IgD-negative memory B cell (primary cell): ENCODE measurements at regions not wholly inside any gene's neighbourhood (a gene's known extent, or its start where the extent isn't known, plus 50 kb on each side); places are given as distances from the start of the nearest gene placed in this dataset.

Experiments
- H3K27ac Mint-ChIP-seq, 3 donors: one replicate each; pipeline ENCODE4 v1.8.0; 2020 to 2022; ENCODE audit warnings: mild to moderate bottlenecking in 3 of 3, mixed read lengths in 3 of 3, moderate library complexity in 1 of 3
- H3K27me3 Mint-ChIP-seq: one replicate; pipeline ENCODE4 v1.8.0; 2021; ENCODE audit warnings: mixed read lengths
- H3K36me3 Mint-ChIP-seq: one replicate; pipeline ENCODE4 v1.8.0; 2020; ENCODE audit warnings: mild to moderate bottlenecking, mixed read lengths
- H3K4me1 Mint-ChIP-seq, 3 donors: one replicate each; pipeline ENCODE4 v1.8.0; 2020 to 2022; ENCODE audit warnings: mixed read lengths in 3 of 3, mild to moderate bottlenecking in 1 of 3
- H3K4me3 Mint-ChIP-seq, 4 donors: one replicate each; pipeline ENCODE4 v1.8.0; 2020 to 2022; ENCODE audit warnings: mild to moderate bottlenecking in 4 of 4, mixed read lengths in 4 of 4, moderate library complexity in 3 of 4
- H3K9me3 Mint-ChIP-seq, 3 donors: one replicate each; pipeline ENCODE4 v1.8.0; 2020 to 2021; ENCODE audit warnings: mixed read lengths in 3 of 3, mild to moderate bottlenecking in 1 of 3

- no peak overlapping the region for H3K4me3 Mint-ChIP-seq
- H3K4me1 Mint-ChIP-seq = no peaks in the 10 kb centered on the region
- H3K27ac Mint-ChIP-seq = no peak overlapping the region
- no peaks in the 10 kb centered on the region for H3K27me3 Mint-ChIP-seq
- H3K36me3 Mint-ChIP-seq = no peaks in the 10 kb centered on the region
- H3K9me3 Mint-ChIP-seq = peaks cover 3 to 25% (median 20%) of the 10 kb centered on the region in 3 donors
Observed at GRCh38 chr1:29722598-29722997, 486.3 kb downstream of the PTPRU start.

DNA sequence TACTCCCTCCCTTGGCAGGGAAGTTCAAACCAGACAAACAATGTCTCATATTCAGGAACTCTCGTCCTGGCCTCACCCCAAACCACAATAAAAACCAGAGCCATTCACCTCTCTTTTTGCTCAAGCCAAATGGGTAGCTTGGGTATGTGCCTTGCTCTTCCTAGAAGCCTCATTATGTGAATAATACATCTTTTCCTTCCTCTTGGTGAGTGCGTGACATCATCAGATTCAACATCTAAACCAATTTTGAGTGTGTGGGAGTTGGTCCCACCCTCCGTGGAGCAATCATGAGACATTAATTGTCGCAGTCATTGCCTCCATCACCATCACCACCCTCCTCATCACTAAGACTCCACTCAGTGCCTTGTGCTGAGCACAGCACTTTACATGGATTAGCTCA, 482.9 kb downstream of the PTPRU start:
- Mint-ChIP-seq H3K36me3 (no peaks in the 10 kb centered on the region), H3K9me3 (peaks cover 3 to 35% (median 29%) of the 10 kb centered on the region in 3 donors), H3K27ac (no peak overlapping the region), H3K27me3 (peaks cover 5% of the 10 kb centered on the region), H3K4me1 (no peaks in the 10 kb centered on the region), H3K4me3 (no peak overlapping the region)

DNA sequence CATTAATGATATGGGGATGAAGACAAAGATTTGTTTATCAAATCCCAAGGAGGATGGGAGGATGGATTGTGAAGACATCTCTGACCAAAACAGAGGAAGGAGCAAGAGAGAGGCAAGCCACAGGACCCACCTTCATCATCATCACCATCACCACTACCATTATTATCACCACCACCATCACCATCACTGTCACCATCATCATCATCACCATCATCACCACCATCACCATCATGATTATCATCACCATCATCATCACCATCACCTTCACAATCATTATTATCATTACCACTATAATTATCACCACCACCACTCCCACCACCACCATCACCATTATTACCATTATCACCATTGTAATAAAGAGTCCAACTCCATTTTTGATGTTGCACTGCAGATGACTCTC, 482.5 kb downstream of the PTPRU start:
- H3K27me3 Mint-ChIP-seq = peaks cover 7% of the 10 kb centered on the region
- H3K4me3 Mint-ChIP-seq = peak overlapping the region in 1 of 4 donors; percentile 3
- peaks cover 3 to 35% (median 27%) of the 10 kb centered on the region in 3 donors for H3K9me3 Mint-ChIP-seq
- H3K4me1 Mint-ChIP-seq = no peaks in the 10 kb centered on the region
- H3K27ac Mint-ChIP-seq = no peak overlapping the region
- no peaks in the 10 kb centered on the region for H3K36me3 Mint-ChIP-seq

DNA sequence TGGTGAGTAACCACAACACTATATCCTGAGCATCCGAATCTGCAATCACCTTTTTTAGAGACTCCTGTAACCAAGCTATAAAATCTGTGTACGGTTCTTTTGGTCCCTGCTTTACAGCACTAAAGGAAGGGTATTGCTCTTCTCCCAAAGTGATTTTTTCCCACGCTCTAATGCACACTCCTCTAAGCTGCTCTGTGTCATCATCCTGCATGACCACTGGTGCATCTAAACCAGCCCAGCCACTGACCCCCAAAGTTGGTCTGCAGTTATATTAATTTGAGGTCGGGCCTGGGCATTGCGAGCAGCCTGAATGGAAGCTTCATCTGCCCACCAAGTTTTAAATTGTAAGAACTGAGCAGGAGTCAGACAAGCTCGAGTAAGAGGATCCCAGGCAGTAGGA, 480.0 kb downstream of the PTPRU start:
- H3K4me3 Mint-ChIP-seq = no peak overlapping the region
- no peak overlapping the region for H3K27ac Mint-ChIP-seq
- H3K9me3 Mint-ChIP-seq = peaks cover 3 to 30% (median 26%) of the 10 kb centered on the region in 3 donors
- H3K36me3 Mint-ChIP-seq = no peaks in the 10 kb centered on the region
- H3K4me1 Mint-ChIP-seq = no peaks in the 10 kb centered on the region
- peaks cover 14% of the 10 kb centered on the region for H3K27me3 Mint-ChIP-seq

GRCh38 chr1:29713857-29714256, 477.5 kb downstream of the PTPRU start:
- Mint-ChIP-seq H3K9me3 (peaks cover 2 to 19% (median 11%) of the 10 kb centered on the region in 3 donors), H3K27me3 (peaks cover 14% of the 10 kb centered on the region), H3K27ac (no peak overlapping the region), H3K36me3 (no peaks in the 10 kb centered on the region), H3K4me1 (no peaks in the 10 kb centered on the region), H3K4me3 (no peak overlapping the region)

GRCh38 chr1:29712801-29713200, 476.5 kb downstream of the PTPRU start:
- no peaks in the 10 kb centered on the region for H3K36me3 Mint-ChIP-seq
- H3K4me1 Mint-ChIP-seq = no peaks in the 10 kb centered on the region
- no peak overlapping the region for H3K4me3 Mint-ChIP-seq
- no peak overlapping the region for H3K27ac Mint-ChIP-seq
- peaks cover 0 to 12% (median 9%) of the 10 kb centered on the region in 3 donors for H3K9me3 Mint-ChIP-seq
- H3K27me3 Mint-ChIP-seq = peaks cover 14% of the 10 kb centered on the region

GRCh38 chr1:29712284-29712651, 475.9 kb downstream of the PTPRU start:
- Mint-ChIP-seq H3K4me3 (no peak overlapping the region), H3K4me1 (no peaks in the 10 kb centered on the region), H3K27ac (no peak overlapping the region), H3K27me3 (peaks cover 14% of the 10 kb centered on the region), H3K36me3 (no peaks in the 10 kb centered on the region), H3K9me3 (peaks cover 0 to 9% (median 7%) of the 10 kb centered on the region in 3 donors)

GRCh38 chr1:29711582-29712283, 475.4 kb downstream of the PTPRU start:
- peaks cover 15% of the 10 kb centered on the region for H3K27me3 Mint-ChIP-seq
- no peak overlapping the region for H3K27ac Mint-ChIP-seq

GRCh38 chr1:29709704-29710280, 473.5 kb downstream of the PTPRU start:
- Mint-ChIP-seq H3K4me3 (no peak overlapping the region), H3K4me1 (no peaks in the 10 kb centered on the region), H3K27ac (peak overlapping the region in 1 of 3 donors; percentile 67), H3K36me3 (no peaks in the 10 kb centered on the region), H3K9me3 (no peaks in the 10 kb centered on the region), H3K27me3 (peaks cover 25% of the 10 kb centered on the region)

More at GRCh38 chr1:29711582-29712283, 475.4 kb downstream of the PTPRU start:
- H3K36me3 Mint-ChIP-seq = no peaks in the 10 kb centered on the region
- H3K9me3 Mint-ChIP-seq = peaks cover 0 to 6% (median 2%) of the 10 kb centered on the region in 3 donors
- H3K4me3 Mint-ChIP-seq = no peak overlapping the region
- H3K4me1 Mint-ChIP-seq = no peaks in the 10 kb centered on the region

GRCh38 chr1:29708796-29709703, 472.7 kb downstream of the PTPRU start:
- Mint-ChIP-seq H3K4me3 (no peak overlapping the region), H3K27ac (peak overlapping the region in 1 of 3 donors; percentile 67), H3K36me3 (no peaks in the 10 kb centered on the region), H3K4me1 (no peaks in the 10 kb centered on the region), H3K9me3 (no peaks in the 10 kb centered on the region), H3K27me3 (peaks cover 24% of the 10 kb centered on the region)

DNA sequence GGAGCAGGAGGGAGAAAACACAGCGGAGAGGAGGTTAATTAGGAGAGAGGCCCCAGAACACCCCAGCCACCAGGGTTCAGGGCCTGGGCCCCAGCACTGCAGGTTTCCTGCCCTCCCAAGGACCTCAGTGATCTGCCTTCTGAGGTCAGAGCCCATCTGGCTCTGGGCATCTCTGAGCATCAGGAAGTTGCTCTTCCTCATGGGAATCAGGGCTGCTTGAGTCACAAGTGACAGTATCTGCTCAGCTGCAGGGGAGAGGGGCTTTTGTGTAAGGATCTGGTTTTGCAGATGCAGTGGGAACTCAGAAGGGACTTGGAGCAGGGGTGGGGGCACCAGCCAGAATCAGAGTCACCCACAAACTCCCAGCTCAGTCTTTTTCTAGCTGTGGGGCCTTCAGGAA, 472.1 kb downstream of the PTPRU start:
- no peaks in the 10 kb centered on the region for H3K4me1 Mint-ChIP-seq
- no peak overlapping the region for H3K4me3 Mint-ChIP-seq
- no peak overlapping the region for H3K27ac Mint-ChIP-seq
- H3K36me3 Mint-ChIP-seq = no peaks in the 10 kb centered on the region
- no peaks in the 10 kb centered on the region for H3K9me3 Mint-ChIP-seq
- peaks cover 23% of the 10 kb centered on the region for H3K27me3 Mint-ChIP-seq

DNA sequence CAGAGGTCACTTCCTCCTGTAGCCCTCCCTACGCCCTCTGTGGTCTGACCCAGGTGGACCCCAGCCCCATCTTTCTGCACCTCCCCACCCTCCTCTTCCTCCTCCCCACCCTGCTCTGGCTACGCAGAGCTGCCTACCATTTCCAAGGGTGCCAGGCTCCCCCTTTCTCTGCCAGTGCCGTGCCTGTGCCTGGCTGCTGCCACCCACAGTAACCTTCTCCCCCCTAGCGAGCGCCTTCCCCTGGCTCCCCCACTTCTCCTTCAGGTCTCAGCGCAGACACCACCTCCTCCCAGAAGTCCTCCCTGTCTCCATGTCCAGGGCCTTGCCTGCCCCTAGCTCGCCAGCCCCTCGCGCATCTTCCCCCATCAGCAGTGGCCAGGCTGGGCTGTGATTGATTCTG, 471.5 kb downstream of the PTPRU start:
- no peak overlapping the region for H3K27ac Mint-ChIP-seq
- H3K27me3 Mint-ChIP-seq = peaks cover 21% of the 10 kb centered on the region
- H3K4me1 Mint-ChIP-seq = no peaks in the 10 kb centered on the region
- no peaks in the 10 kb centered on the region for H3K36me3 Mint-ChIP-seq
- H3K9me3 Mint-ChIP-seq = no peaks in the 10 kb centered on the region
- peak overlapping the region in 1 of 4 donors; percentile 57 for H3K4me3 Mint-ChIP-seq

GRCh38 chr1:29706936-29707335, 470.6 kb downstream of the PTPRU start:
- Mint-ChIP-seq H3K4me3 (no peak overlapping the region), H3K36me3 (no peaks in the 10 kb centered on the region), H3K4me1 (no peaks in the 10 kb centered on the region), H3K9me3 (no peaks in the 10 kb centered on the region), H3K27ac (no peak overlapping the region), H3K27me3 (peaks cover 22% of the 10 kb centered on the region)

DNA sequence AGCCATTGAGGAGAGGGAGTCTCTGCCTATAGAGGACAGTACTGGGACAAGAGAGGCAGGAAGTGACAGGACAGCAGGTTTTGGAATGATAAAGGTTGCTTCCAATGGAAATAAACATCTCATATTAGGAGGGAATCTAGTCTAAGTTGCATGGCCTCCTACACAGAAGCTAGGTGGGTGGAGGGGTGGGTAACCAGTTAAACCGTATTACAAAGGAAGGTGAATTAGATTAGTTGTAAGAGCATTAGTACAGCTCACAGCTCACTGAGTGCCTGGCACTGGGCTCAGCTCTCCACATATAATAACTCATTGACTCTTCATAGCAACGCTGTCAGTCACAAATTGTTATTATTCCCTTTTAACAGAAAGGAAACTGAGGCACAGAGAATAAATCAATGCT, 468.1 kb downstream of the PTPRU start:
- Mint-ChIP-seq H3K36me3 (peaks cover under 1% of the 10 kb centered on the region), H3K9me3 (no peaks in the 10 kb centered on the region), H3K27me3 (peaks cover 27% of the 10 kb centered on the region), H3K4me3 (no peak overlapping the region), H3K4me1 (no peaks in the 10 kb centered on the region), H3K27ac (no peak overlapping the region)

GRCh38 chr1:29703596-29704370, 467.5 kb downstream of the PTPRU start:
- H3K36me3 Mint-ChIP-seq = peaks cover 2% of the 10 kb centered on the region
- peak overlapping the region in 1 of 4 donors; percentile 18 for H3K4me3 Mint-ChIP-seq
- peaks cover 28% of the 10 kb centered on the region for H3K27me3 Mint-ChIP-seq
- H3K27ac Mint-ChIP-seq = no peak overlapping the region
- no peaks in the 10 kb centered on the region for H3K9me3 Mint-ChIP-seq
- H3K4me1 Mint-ChIP-seq = no peaks in the 10 kb centered on the region
